Caco-2 (cell line): ENCODE measurements at regions not wholly inside any gene's neighbourhood (a gene's known extent, or its start where the extent isn't known, plus 50 kb on each side); places are given as distances from the start of the nearest gene placed in this dataset.

Experiments used
- BruUV-seq: library from RNA; stranded (reverse); fragments of 400-500 nt; replicated peaks from 2 replicates; lab custom pipeline; 2021; lab: Mats Ljungman, UMichigan
- CTCF ChIA-PET: fragments of 300-600 bp; sonication (Branson Sonifier 250); formaldehyde crosslinking; loops from one replicate; lab custom pipeline; 2022; ENCODE audit warnings: antibody characterized with exemption; lab: Charles Lee
- POLR2A ChIA-PET: fragments of 300-600 bp; sonication (Branson Sonifier 250); formaldehyde crosslinking; loops from one replicate; lab custom pipeline; 2022; ENCODE audit warnings: antibody characterized with exemption; lab: Charles Lee
- DNase-seq, 2 experiments: peaks; one replicate each; pipeline versions ENCODE4 v3.0.0 to v3.0.0-alpha.2; 2020 to 2022
- H3K27me3 ChIP-seq: replicated peaks from 2 replicates; pipeline ENCODE4 v1.6.0; 2011; ENCODE audit warnings: low read length; ENCODE audit not compliant: control insufficient read depth, insufficient read depth
- H3K36me3 ChIP-seq: 2 replicates; pipeline ENCODE4 v1.5.1; 2011; ENCODE audit warnings: low read length; ENCODE audit not compliant: control insufficient read depth, insufficient read depth
- H3K4me1 ChIP-seq: fragments of 250-450 bp; sonication (Bioruptor Pico); 2 replicates; pipeline ENCODE4 v1.5.1; 2020; ENCODE audit warnings: mild to moderate bottlenecking
- H3K4me3 ChIP-seq: 2 replicates; pipeline ENCODE4 v1.5.1; 2011; ENCODE audit warnings: low read depth, mild to moderate bottlenecking, control low read depth, low read length
- H3K9me3 ChIP-seq: fragments of 250-450 bp; sonication (Bioruptor Pico); 2 replicates; pipeline ENCODE4 v1.5.1; 2020; ENCODE audit warnings: mild to moderate bottlenecking, moderate library complexity
- H3K27ac Mint-ChIP-seq: one replicate; pipeline ENCODE4 v1.8.0; 2022; ENCODE audit warnings: mixed read lengths; ENCODE audit not compliant: unreplicated experiment
- H3K27me3 Mint-ChIP-seq: one replicate; pipeline ENCODE4 v1.8.0; 2022; ENCODE audit warnings: mixed read lengths; ENCODE audit not compliant: insufficient read depth, unreplicated experiment
- H3K36me3 Mint-ChIP-seq: one replicate; pipeline ENCODE4 v1.8.0; 2022; ENCODE audit warnings: mild to moderate bottlenecking, mixed read lengths; ENCODE audit not compliant: insufficient read depth, unreplicated experiment
- H3K4me1 Mint-ChIP-seq: one replicate; pipeline ENCODE4 v1.8.0; 2022; ENCODE audit warnings: low read depth, mixed read lengths; ENCODE audit not compliant: unreplicated experiment
- H3K4me3 Mint-ChIP-seq: one replicate; pipeline ENCODE4 v1.8.0; 2022; ENCODE audit warnings: mild to moderate bottlenecking, moderate library complexity, mixed read lengths; ENCODE audit not compliant: unreplicated experiment
- H3K9me3 Mint-ChIP-seq: one replicate; pipeline ENCODE4 v1.8.0; 2022; ENCODE audit warnings: mixed read lengths; ENCODE audit not compliant: unreplicated experiment
- CTCF ChIP-seq, 2 experiments: fragments of 200-600 bp in 1 of 2; IDR thresholded peaks; 1 replicate in 1 of 2; 2 replicates in 1 of 2; pipeline versions ENCODE4 v1.5.1 to v1.8.0; 2011 to 2022; ENCODE audit warnings: antibody characterized with exemption in 1 of 2, control low read depth in 1 of 2, inconsistent platforms in 1 of 2, low read depth in 1 of 2, low read length in 1 of 2, mild to moderate bottlenecking in 1 of 2, moderate library complexity in 1 of 2; ENCODE audit not compliant: insufficient read depth in 1 of 2, severe bottlenecking in 1 of 2, unreplicated experiment in 1 of 2
- intact Hi-C: fragments of 100-400 bp; cut with micrococcal nuclease; formaldehyde crosslinking; loops from one replicate; pipeline ENCODE4 v1.10.0; 2022; ENCODE audit not compliant: unreplicated experiment

GRCh38 chr3:195005251-195005620 lies 265.7 kb downstream of the XXYLT1 start:
- TF ChIP-seq CTCF (IDR thresholded peaks at IDR 0.05; ENCODE audit: insufficient read depth in 1 of 2, low read depth in 1 of 2, low read length in 1 of 2, severe bottlenecking in 1 of 2, unreplicated experiment in 1 of 2), result no peak
- H3K27ac Mint-ChIP-seq, result no peak overlapping the region
- ChIA-PET POLR2A (no interaction called here), CTCF (interaction anchor here (0.7 kb wide), 1 partner anchor 9 kb away, joined by 5 read pairs; no protein-coding TSS in a partner anchor)
- H3K9me3 Mint-ChIP-seq, result no peaks in the 10 kb centered on the region
- no peaks in the 10 kb centered on the region for H3K36me3 Mint-ChIP-seq
- no peaks in the 10 kb centered on the region for H3K4me1 Mint-ChIP-seq
- no peak overlapping the region for H3K4me3 Mint-ChIP-seq
- no peaks in the 10 kb centered on the region for H3K9me3 ChIP-seq
- intact Hi-C loops, result no loop called here
- no peak overlapping the region for H3K4me3 ChIP-seq
- peaks cover 6% of the 10 kb centered on the region; the same call in 1 of the 2 replicates for H3K4me1 ChIP-seq
- no TSS peak for BruUV-seq
- no peak for DNase-seq
- H3K27me3 ChIP-seq, result no peaks in the 10 kb centered on the region
- no peaks in the 10 kb centered on the region for H3K36me3 ChIP-seq
- no peaks in the 10 kb centered on the region for H3K27me3 Mint-ChIP-seq

GRCh38 chr3:195005759-195006510 lies 265.0 kb downstream of the XXYLT1 start:
- H3K27ac Mint-ChIP-seq, result no peak overlapping the region
- no peak overlapping the region for H3K4me3 ChIP-seq
- no peaks in the 10 kb centered on the region for H3K36me3 Mint-ChIP-seq
- no peaks in the 10 kb centered on the region for H3K27me3 Mint-ChIP-seq
- ChIA-PET POLR2A (no interaction called here), CTCF (no interaction called here)
- intact Hi-C loops, result no loop called here
- DNase-seq, result no peak
- no peaks in the 10 kb centered on the region for H3K4me1 Mint-ChIP-seq
- H3K27me3 ChIP-seq, result no peaks in the 10 kb centered on the region
- no TSS peak for BruUV-seq
- H3K36me3 ChIP-seq, result no peaks in the 10 kb centered on the region
- H3K9me3 Mint-ChIP-seq, result no peaks in the 10 kb centered on the region
- no peak overlapping the region for H3K4me3 Mint-ChIP-seq
- peaks cover 6% of the 10 kb centered on the region; the same call in 1 of the 2 replicates for H3K4me1 ChIP-seq
- no peak for TF ChIP-seq CTCF (IDR thresholded peaks at IDR 0.05; ENCODE audit: insufficient read depth in 1 of 2, low read depth in 1 of 2, low read length in 1 of 2, severe bottlenecking in 1 of 2, unreplicated experiment in 1 of 2)
- no peaks in the 10 kb centered on the region for H3K9me3 ChIP-seq

- POLR2A ChIA-PET, result no interaction called here
- H3K4me3 Mint-ChIP-seq, result no peak overlapping the region
- no peak overlapping the region for H3K4me3 ChIP-seq
- intact Hi-C loops, result no loop called here
- no peak for DNase-seq
- no peaks in the 10 kb centered on the region for H3K4me1 Mint-ChIP-seq
- H3K27me3 Mint-ChIP-seq, result no peaks in the 10 kb centered on the region
- CTCF ChIA-PET, result no interaction called here
- no peaks in the 10 kb centered on the region for H3K9me3 ChIP-seq
- H3K4me1 ChIP-seq, result peaks cover 3% of the 10 kb centered on the region; the same call in 1 of the 2 replicates
- H3K9me3 Mint-ChIP-seq, result no peaks in the 10 kb centered on the region
- no peak for TF ChIP-seq CTCF (IDR thresholded peaks at IDR 0.05; ENCODE audit: insufficient read depth in 1 of 2, low read depth in 1 of 2, low read length in 1 of 2, severe bottlenecking in 1 of 2, unreplicated experiment in 1 of 2)
- H3K27ac Mint-ChIP-seq, result no peak overlapping the region
- no peaks in the 10 kb centered on the region for H3K36me3 ChIP-seq
- no peaks in the 10 kb centered on the region for H3K36me3 Mint-ChIP-seq
- no peaks in the 10 kb centered on the region for H3K27me3 ChIP-seq
- no TSS peak for BruUV-seq
These were observed 263.8 kb downstream of the XXYLT1 start for GRCh38 chr3:195007151-195007550.
